NCI-H1694 (cell line): ENCODE measurements at regions not wholly inside any gene's neighbourhood (a gene's known extent, or its start where the extent isn't known, plus 50 kb on each side); places are given as distances from the start of the nearest gene placed in this dataset.
"Not testable (repeated sequence)": the region's sequence is repeated elsewhere in the genome, so short reads cannot be mapped to it uniquely, and the experiment has no call there.

ENCODE experiments used
- DNase-seq: peaks from one replicate; lab custom pipeline; 2025; lab: John Stamatoyannopoulos, UW

- no peak for DNase-seq
These were observed 474.3 kb upstream of the CAMK1G start for GRCh38 chr1:209109001-209109785.

DNA sequence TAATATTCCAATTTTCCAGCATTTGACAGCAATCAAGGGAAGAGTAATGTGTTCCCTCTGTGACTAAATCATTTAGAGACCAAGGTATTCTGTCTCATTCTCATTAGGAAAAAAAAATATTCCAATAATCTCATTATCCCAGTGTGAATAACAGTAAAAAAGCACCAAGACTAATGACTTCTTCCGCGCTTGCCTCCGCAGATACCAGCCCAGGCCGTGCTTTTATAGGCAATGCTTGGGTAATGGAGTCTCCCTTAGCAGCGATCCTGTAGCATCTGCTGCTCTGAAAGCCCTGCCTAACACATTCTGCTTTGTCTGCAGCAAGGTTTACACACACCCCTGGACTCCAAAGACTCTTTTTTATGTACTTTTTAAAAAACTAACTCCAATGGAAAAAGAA, 470.0 kb upstream of the CAMK1G start:
- DNase-seq = no peak

DNA sequence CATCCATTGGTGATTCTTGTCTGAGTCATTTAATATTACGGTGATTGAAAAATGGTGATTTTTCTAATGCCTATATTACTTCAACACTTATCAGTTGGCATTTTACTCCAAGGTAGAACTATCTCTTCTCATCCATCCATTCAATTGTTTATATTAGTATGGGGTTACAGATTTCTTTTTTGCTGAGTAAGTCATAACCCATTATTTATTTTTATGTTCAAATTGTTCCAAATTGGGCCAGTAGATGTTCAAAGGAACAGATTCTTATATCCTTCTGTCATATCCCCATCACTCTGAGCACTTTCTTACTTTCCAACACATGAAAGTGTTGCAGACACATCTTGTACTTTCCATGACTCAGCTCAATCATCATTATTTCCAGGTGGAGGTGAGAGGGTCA, 466.8 kb upstream of the CAMK1G start:
- no peak for DNase-seq

GRCh38 chr1:209123601-209124000, 459.9 kb upstream of the CAMK1G start:
- DNase-seq = no peak

- DNase-seq = not testable (repeated sequence)
These were observed 454.4 kb upstream of the CAMK1G start for GRCh38 chr1:209129091-209129490.

DNA sequence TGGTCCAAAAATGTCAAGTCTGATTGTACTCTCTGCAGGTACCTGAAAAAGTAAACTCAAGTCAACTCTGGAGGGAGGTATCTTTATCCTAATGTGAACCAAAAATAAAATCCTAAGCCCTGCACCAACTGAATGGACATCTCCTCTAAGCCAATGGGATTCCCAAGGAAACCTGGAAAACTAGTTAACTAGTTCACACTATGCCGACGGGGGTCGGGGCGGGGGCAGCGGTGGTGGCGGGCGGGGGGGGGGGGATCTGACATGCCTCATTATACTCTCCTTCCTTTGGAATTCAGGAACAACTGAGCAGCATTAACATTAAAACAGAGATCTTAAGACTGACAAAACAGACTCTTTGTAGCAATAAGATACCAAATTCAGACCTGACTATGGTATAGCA, 452.6 kb upstream of the CAMK1G start:
- DNase-seq = no peak

- no peak for DNase-seq
These were observed 450.6 kb upstream of the CAMK1G start for GRCh38 chr1:209132736-209133467.

GRCh38 chr1:209134001-209134400, 449.5 kb upstream of the CAMK1G start:
- no peak for DNase-seq

DNA sequence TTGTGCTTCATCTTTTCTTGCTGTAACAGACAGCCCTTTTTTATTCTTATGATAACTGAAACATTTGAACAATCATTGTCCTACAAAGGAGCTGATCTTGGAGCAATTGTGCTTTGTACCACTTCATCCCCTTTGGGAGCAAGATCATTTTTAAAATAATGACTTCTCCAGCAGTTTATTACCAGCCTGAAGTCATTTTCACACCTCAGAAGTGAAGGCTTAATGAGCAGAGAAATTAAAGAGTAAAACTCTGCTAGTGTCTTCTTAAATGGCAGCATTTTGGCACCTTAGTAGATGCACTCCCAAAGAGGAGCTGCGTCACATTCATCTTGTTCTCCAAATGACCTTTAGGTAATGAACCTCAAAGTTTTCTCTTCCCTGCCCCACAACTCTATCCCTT, 439.6 kb upstream of the CAMK1G start:
- no peak for DNase-seq

DNA sequence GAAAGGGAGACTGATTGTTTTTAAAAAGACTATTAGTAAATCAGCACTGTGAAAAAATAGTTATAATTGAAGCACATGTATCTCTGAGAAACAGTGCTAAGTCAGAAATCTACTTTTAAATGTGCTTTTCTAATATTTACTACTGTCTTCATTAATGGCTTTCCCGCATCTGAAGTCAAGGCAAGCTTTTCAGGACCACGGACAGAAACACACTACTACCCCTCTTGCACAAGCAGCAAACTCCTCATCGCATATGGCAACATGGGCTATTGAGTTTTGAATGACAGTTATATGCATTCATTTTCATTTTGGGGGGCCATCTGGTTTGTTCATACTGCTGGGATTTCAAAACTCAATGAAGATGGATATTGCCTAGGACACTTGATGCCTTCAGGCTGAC, 433.4 kb upstream of the CAMK1G start:
- DNase-seq = no peak

DNA sequence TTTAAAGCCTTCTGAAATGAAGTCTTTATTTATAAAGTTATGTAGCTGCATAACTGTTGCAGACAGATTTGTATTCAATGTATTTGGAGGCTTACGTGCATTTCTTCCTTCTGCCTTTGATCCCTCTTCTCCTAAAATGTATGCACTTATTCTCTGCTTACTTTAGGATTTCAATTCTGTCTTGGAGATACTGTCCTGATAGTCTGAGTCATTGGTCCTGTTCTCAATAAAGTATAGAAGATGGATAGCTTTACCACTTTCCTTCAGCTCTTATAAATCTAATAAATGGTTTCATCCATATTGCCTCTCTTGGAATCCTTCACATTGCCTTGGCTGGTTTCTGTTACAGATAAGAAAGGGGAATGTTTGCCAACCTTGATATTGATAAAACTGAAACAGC, 430.1 kb upstream of the CAMK1G start:
- DNase-seq = no peak

GRCh38 chr1:209154912-209155311, 428.6 kb upstream of the CAMK1G start:
- DNase-seq = no peak

DNA sequence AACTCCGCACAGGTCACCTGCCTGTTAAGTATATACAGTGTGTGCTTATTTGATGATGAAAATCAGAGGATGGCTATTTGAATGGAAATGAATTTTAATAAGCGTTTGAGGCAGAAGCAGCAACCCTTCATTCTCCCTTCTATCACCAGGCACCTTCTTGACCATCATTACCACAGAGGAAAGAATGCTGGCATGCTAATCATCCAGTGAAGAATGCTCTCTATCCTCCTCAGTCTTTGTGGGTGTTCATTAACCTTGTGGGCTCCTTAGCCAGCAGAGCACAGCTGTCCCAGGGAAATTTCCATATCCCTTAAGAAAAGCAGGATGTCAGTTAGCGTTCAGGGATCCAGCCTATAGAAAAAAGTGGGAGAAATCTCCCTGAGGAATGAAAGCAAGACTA, 428.0 kb upstream of the CAMK1G start:
- no peak for DNase-seq

- no peak for DNase-seq
These were observed 426.5 kb upstream of the CAMK1G start for GRCh38 chr1:209156991-209157390.

- DNase-seq = no peak
These were observed 425.8 kb upstream of the CAMK1G start for GRCh38 chr1:209157546-209158249.

DNA sequence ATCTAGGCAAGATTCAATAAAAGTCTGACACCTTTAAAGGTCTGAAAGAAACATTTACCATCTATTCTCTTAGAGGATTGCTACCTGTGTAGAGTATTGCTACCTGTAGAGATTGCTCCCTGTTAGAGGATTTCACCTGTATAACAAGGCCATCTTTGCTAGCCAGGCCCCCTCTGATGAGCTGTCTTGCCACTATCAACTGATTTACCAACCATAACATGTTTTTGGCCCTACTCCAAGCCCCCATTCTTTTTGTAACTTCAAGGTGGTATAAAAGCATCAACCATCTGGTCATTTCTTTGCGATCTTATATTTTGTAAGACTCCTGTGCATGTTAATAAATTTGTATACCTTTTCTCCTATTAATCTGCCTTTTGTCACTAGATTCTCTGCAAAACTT, 424.7 kb upstream of the CAMK1G start:
- DNase-seq = no peak

DNA sequence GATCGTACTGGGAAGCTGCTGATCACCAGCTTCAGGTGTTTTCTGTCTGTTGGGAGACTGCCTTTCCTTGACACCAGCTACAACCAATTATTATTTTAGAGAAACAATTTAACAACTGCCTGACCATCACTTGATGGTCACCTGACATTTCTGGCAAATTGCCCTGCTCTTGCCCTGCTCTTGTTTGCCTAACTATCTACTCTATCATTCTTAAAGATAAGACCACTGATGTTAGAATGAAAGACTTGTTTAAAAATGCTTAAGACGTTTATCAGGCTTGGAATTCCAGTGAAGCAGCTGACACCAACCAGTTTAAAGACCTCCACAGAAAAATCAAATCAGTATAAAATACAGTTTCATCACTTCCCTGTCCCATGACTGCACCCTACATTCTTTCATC, 423.3 kb upstream of the CAMK1G start:
- no peak for DNase-seq

DNA sequence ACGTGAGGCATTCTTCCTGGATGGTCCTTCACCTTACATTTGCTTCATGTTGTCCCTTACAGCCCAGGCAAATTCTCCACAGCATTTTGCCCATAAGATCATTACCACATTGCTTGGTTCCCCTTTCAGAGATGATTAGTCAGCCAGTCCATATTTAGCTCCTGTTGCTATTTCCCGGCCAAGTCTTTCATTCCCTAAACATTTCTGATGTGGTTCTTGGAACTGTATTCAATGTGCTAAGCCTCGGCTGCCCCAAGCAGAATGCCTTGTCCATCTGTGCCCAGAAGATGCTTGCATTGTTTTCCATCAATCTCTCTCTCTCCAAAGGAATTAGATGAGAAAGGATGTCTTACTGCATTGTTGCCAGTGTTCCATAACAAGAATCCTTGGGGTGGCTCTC, 420.9 kb upstream of the CAMK1G start:
- no peak for DNase-seq

DNA sequence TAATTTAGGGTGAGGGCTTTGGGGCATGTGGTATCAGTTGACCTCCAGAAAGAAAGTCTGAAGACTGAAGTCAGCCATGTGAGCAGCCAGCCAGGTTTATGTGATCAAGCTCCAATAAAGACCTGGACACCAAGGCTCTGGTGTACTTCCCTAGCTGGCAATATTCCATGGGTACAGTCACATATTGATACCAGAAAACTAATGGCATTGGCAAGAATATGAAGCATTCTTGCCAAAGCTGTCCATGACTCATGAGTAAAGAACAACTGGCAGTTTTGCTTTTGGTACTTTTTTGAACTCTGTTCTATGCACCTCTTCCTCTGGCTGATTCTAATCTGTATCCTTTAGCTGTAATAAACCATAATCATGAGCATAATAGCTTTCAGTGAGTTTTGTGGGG, 415.3 kb upstream of the CAMK1G start:
- DNase-seq = no peak

- no peak for DNase-seq
These were observed 412.4 kb upstream of the CAMK1G start for GRCh38 chr1:209171151-209171550.

DNA sequence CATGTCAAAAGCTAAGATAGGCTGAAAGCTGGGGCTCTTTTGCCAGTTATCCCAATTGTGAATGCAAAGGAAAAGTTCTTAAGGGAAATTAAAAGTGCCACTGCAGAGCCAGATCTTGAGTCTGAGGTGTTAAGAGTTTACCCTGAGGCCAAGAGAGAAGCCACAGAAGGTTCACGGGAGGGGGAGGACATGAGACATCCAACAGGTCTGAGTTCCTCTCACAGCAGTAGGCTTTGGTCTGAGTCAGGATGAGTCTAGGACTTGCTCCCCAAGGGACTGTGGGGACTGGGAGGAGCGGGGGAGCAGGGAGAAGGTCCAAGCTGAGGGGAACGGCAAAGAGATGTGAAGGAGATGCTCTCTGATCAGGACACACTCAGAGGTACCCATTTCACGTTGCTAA, 411.2 kb upstream of the CAMK1G start:
- no peak for DNase-seq

GRCh38 chr1:209172792-209173542, 410.5 kb upstream of the CAMK1G start:
- DNase-seq = not testable (repeated sequence)
